ENCODE measurements at regions not wholly inside any gene's neighbourhood (a gene's known extent, or its start where the extent isn't known, plus 50 kb on each side); places are given as distances from the start of the nearest gene placed in this dataset.
"Not testable (repeated sequence)": the region's sequence is repeated elsewhere in the genome, so short reads cannot be mapped to it uniquely, and the experiment has no call there.

DNA sequence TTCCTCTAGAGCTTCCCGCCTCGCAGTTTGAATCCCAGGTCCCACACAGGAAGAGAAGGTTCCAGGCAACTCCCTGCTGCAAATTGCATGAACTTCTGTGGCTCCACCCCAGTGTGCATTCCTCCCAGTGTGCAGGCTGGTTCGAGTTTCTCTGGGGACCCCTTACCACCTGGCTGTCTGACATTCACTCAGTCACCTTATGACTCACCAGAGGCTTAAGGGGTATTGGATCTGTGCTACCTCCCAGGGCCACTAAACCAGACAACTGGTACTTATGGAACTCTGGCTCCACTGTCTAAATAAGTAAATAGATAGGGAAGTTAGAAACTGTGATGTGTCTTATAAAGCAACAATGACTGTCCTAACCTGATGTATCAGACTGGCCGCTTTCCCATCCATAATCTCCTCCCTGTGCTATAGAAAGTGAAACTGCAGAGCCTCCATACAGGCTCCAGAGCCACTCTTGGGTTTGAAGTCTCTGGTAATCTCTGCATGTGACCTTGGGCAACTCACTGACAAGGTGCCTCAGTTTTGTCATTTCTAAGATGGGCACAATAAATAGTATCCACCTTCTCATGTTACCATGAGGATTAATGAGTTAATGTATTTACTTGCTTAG is 720.6 kb downstream of the SEMA5A start:
- H3K27ac ChIP-seq (ENCODE audit: low read depth, low read length): no peak overlapping the region
- WGBS, 3 donors: 68 to 77% (median 76%) methylated on average over 4 of the region's 4 CpGs

DNA sequence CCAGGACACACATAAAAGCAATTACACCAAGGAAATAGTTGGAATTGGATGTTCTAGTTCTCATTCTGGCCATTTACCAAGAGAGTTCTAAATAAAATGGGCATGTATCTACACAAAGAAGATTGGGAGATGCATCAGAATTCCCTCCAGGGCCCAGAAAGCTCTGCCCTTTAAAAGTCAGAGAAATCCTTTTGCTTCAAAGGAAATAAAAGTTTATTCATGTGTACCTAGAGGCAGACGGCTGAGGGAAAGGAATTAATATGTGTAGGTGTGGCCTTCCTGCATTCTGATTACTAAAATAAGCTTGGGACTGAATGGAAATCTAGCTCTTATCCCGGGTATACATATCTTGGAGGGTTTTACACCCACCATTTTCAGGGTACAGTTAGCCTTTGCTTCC is 719.4 kb downstream of the SEMA5A start:
- 58 to 66% (median 61%) methylated on average over 2 of the region's 2 CpGs for WGBS, 3 donors
- H3K27ac ChIP-seq (ENCODE audit: low read depth, low read length): no peak overlapping the region

DNA sequence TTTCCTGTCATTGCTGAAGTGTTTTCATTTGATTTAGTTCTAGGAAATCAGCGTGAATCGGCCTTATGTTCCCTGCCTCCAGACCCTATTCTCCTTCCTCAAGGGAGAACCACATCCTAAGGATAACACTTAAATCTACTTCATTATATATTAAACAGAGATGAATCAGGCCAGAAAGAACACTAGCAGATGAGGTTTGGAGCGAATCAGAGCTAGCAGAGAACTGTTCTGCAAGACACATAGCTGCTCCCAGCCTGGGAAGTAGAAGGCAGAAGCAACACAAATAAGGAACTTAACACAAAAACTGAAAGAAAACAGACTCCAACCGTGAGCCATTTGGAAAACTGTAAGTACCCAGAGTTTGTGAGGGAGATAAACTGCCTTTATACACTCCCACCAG is 718.2 kb downstream of the SEMA5A start:
- WGBS, 3 donors: 50 to 59% (median 51%) methylated on average over 4 of the region's 4 CpGs
- H3K27ac ChIP-seq (ENCODE audit: low read depth, low read length): no peak overlapping the region

- 83 to 89% (median 84%) methylated on average over 2 of the region's 2 CpGs for whole genome bisulfite sequencing, 3 donors
Measured at GRCh38 chr5:8828596-8829322, 717.1 kb downstream of the SEMA5A start.

DNA sequence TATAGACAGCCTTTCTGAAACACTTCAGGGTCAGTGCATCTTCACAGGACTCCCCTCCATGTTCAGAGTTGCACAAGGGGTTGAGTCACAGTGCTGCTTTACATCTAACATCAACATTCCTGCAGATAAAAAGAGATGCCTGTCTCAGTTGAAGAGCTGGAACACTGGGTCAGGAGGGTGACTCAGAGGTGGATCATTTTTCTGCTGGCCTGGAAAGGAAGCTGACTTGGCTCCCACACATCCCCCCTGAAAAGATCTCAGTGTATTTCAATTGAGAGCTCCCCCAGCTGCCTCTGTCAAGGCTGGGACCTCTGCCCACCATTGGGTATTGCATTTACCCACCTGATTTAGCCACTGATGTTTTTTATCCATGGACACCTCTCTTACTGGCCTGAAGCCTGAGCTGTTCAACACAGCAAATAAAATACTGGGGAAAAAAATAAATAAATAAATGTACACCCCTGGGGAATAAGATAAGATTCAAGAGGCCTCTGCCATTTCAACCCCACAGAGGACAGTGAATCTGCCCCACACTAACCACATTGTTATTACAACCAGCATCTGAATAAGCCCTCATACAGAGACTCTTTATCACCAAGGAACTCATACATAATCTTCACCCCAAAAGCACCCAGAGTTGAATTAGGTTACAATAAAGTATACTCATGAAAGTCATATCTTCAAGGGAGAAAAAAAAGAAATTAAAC is 716.4 kb downstream of the SEMA5A start:
- H3K27ac ChIP-seq (ENCODE audit: low read depth, low read length): no peak overlapping the region

More at GRCh38 chr5:8828596-8829322, 717.1 kb downstream of the SEMA5A start:
- H3K27ac ChIP-seq (ENCODE audit: low read depth, low read length): no peak overlapping the region

GRCh38 chr5:8831251-8831650 is 714.6 kb downstream of the SEMA5A start:
- WGBS, 3 donors: 69 to 78% (median 71%) methylated on average over 3 of the region's 3 CpGs
- no peak overlapping the region for H3K27ac ChIP-seq (ENCODE audit: low read depth, low read length)

DNA sequence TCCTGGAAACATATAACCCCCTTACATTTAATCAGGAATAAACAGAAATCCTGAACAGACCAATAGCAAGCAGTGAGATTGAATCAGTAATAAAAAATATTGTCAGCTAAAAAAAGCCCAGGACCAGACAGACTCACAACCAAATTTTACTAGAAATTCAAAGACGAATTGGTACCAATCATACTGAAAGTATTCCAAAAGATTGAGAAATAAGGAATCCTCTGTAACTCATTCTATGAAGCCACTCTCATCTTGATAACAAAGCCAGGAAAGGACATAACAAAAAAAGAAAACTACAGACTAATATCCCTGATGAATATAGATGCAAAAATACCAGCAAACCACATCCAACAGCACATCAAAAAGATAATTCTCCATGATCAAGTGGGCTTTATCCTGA is 714.0 kb downstream of the SEMA5A start:
- H3K27ac ChIP-seq (ENCODE audit: low read depth, low read length): no peak overlapping the region
- WGBS, 3 donors: 70 to 80% (median 72%) methylated on average over 1 of the region's 1 CpG

DNA sequence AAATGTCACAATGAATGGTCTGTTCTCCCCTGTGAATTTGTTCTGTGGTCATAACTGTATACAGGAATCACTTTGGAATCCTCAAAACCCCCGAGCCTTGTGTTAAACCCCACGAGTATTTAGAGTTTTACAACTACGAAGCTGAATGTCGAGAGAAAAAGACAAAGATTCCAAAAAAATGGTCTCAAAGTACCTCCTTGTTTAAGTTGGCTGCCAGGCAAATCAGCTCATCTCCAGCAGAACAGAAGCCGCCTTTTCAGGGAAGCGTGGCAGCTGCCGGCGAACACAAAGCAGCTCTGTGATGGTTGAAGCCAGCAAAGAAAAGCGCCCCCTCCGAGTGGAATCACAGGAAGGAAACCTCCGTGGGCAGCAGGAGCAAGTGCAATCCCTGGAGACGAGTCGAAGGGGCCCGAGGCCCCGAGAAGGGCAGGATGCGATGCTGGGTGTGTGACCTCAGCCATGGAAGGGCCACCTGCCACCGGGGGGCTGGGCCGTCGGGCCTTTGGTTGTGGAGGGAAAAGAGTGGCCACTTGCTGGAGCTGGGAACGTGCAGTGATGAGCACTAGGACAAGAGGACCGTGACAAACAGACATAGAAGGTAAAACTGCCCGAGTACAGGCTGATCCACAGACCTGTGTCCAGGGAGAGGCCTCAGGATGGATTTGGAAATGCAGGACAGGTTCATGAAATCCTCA is 706.4 kb downstream of the SEMA5A start:
- no peak overlapping the region for H3K27ac ChIP-seq (ENCODE audit: low read depth, low read length)
- 77 to 84% (median 83%) methylated on average over 22 of the region's 22 CpGs for whole genome bisulfite sequencing, 3 donors

- no peak overlapping the region for H3K27ac ChIP-seq (ENCODE audit: low read depth, low read length)
- WGBS, 3 donors: 74 to 80% (median 79%) methylated on average over 28 to 39 of the region's 39 CpGs
Measured at GRCh38 chr5:8840237-8840636, 705.6 kb downstream of the SEMA5A start.

GRCh38 chr5:8840746-8841145 is 705.1 kb downstream of the SEMA5A start:
- not testable (repeated sequence) for H3K27ac ChIP-seq (ENCODE audit: low read depth, low read length)
- 85 to 92% (median 89%) methylated on average over 8 of the region's 8 CpGs for WGBS, 3 donors

GRCh38 chr5:8842971-8843551 is 702.8 kb downstream of the SEMA5A start:
- H3K27ac ChIP-seq (ENCODE audit: low read depth, low read length): no peak overlapping the region
- WGBS, 3 donors: 71 to 84% (median 79%) methylated on average over 5 of the region's 5 CpGs

- no peak overlapping the region for H3K27ac ChIP-seq (ENCODE audit: low read depth, low read length)
- 53 to 62% (median 59%) methylated on average over 7 of the region's 7 CpGs for WGBS, 3 donors
Measured at GRCh38 chr5:8843771-8844170, 702.1 kb downstream of the SEMA5A start.

DNA sequence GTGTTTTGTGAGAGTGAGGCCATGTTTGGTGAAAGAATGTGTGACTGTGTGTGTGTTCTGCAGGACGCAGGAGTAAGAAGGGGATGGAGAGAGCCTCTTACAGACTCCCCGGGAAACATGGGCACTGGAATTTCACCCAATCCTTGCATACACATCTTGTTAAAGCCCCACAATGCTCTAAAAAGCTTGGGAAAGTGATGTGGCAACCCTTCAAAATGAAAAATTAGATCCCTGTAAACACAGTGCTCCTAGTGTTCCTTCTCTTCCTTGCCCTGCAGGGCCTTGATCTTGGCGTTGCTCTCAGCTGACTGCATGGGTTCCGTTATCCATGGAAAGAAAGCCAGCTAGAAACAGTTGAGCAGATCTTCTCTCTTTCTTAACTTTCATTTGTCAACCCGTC is 701.7 kb downstream of the SEMA5A start:
- 66 to 80% (median 79%) methylated on average over 5 of the region's 5 CpGs for WGBS, 3 donors
- H3K27ac ChIP-seq (ENCODE audit: low read depth, low read length): no peak overlapping the region

GRCh38 chr5:8844847-8845246 is 701.0 kb downstream of the SEMA5A start:
- WGBS, 3 donors: 61 to 81% (median 74%) methylated on average over 6 of the region's 6 CpGs
- no peak overlapping the region for H3K27ac ChIP-seq (ENCODE audit: low read depth, low read length)

DNA sequence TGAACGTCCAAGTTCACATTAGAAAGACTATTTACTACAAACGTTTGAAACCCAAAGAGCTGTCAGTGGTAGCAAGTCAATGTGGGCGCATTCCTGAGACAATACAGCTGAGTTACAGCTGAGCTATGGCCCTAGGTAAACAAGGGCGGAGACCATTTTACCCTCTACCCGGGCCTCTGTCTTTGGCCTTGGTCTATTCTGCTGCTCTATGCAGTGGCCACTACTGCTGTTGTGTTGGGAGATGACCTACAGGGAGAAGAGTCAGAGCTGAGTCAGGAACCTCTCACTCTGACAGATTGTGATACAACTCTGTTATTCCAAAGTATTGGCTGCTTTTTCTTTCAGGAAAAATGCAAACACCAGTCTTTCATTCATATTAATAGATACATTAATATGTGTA is 700.6 kb downstream of the SEMA5A start:
- no peak overlapping the region for H3K27ac ChIP-seq (ENCODE audit: low read depth, low read length)
- WGBS, 3 donors: 65 to 85% (median 80%) methylated on average over 5 of the region's 5 CpGs

- 77 to 81% (median 81%) methylated on average over 7 of the region's 7 CpGs for WGBS, 3 donors
- no peak overlapping the region for H3K27ac ChIP-seq (ENCODE audit: low read depth, low read length)
Measured at GRCh38 chr5:8848366-8848765, 697.5 kb downstream of the SEMA5A start.

DNA sequence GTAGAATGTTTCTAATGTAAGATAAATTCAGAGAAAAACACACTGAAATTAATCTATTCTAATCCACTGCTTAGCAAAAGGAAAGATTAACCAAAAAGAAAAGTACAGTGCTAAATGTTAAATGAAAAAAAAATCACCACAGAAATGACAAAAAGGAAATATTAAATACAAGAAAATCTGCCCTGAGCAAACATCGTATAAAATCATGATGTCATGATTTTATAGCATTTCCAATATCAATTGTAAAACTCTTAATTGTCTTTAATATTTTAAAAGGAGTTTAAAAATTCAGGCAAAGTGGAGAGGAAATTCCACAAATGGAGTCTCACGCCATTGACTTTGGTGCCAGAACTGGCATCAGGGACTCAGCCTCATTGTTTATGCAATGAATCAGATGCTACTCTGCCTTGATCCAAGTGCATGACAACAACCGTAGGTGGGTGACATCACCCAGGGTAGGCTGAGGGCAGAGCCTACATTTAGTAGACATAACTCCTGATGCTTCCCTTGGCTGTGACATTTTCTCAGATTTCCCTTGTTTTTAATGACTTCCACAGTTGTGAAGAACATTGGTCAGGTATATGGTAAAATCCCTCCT is 696.8 kb downstream of the SEMA5A start:
- WGBS, 3 donors: 82 to 88% (median 84%) methylated on average over 3 of the region's 3 CpGs
- H3K27ac ChIP-seq (ENCODE audit: low read depth, low read length): no peak overlapping the region

GRCh38 chr5:8851101-8851500 is 694.8 kb downstream of the SEMA5A start:
- no peak overlapping the region for H3K27ac ChIP-seq (ENCODE audit: low read depth, low read length)
- 79 to 93% (median 86%) methylated on average over 2 of the region's 2 CpGs for WGBS, 3 donors
